ENCODE measurements at regions not wholly inside any gene's neighbourhood (a gene's known extent, or its start where the extent isn't known, plus 50 kb on each side); places are given as distances from the start of the nearest gene placed in this dataset.

GRCh38 chr1:229047161-229047839 is 223.6 kb upstream of the RAB4A start:
- no peaks in the 10 kb centered on the region for H3K27me3 ChIP-seq

GRCh38 chr1:229047840-229048620 is 222.9 kb upstream of the RAB4A start:
- Histone ChIP-seq H3K4me1 (no peaks in the 10 kb centered on the region), H3K9me3 (no peaks in the 10 kb centered on the region; the same call in 1 of the 2 replicates), H3K27me3 (no peaks in the 10 kb centered on the region), H3K36me3 (no peaks in the 10 kb centered on the region), H3K4me3 (ENCODE audit: low read depth, low read length) (no peak overlapping the region)
- TF ChIP-seq CTCF (IDR thresholded peaks at IDR 0.05; ENCODE audit: low read depth, low read length) = no peak
- DNase-seq = no peak

More at GRCh38 chr1:229047161-229047839, 223.6 kb upstream of the RAB4A start:
- no peak for DNase-seq
- no peak for TF ChIP-seq CTCF (IDR thresholded peaks at IDR 0.05; ENCODE audit: low read depth, low read length)
- Histone ChIP-seq H3K4me3 (ENCODE audit: low read depth, low read length) (no peak overlapping the region), H3K4me1 (no peaks in the 10 kb centered on the region), H3K36me3 (no peaks in the 10 kb centered on the region), H3K9me3 (no peaks in the 10 kb centered on the region; the same call in 1 of the 2 replicates)

GRCh38 chr1:229048896-229049295 is 222.0 kb upstream of the RAB4A start:
- no peak for DNase-seq
- TF ChIP-seq CTCF (IDR thresholded peaks at IDR 0.05; ENCODE audit: low read depth, low read length) = no peak
- no peaks in the 10 kb centered on the region for H3K4me1 ChIP-seq
- no peaks in the 10 kb centered on the region; the same call in 1 of the 2 replicates for H3K9me3 ChIP-seq
- H3K27me3 ChIP-seq = no peaks in the 10 kb centered on the region
- no peak overlapping the region for H3K4me3 ChIP-seq (ENCODE audit: low read depth, low read length)
- H3K36me3 ChIP-seq = no peaks in the 10 kb centered on the region

- no peaks in the 10 kb centered on the region for H3K27me3 ChIP-seq
- no peak for DNase-seq
- H3K4me3 ChIP-seq (ENCODE audit: low read depth, low read length) = no peak overlapping the region
- H3K9me3 ChIP-seq = no peaks in the 10 kb centered on the region
- H3K4me1 ChIP-seq = peaks cover 17% of the 10 kb centered on the region
- no peaks in the 10 kb centered on the region for H3K36me3 ChIP-seq
- no peak for TF ChIP-seq CTCF (IDR thresholded peaks at IDR 0.05; ENCODE audit: low read depth, low read length)
These were observed 214.9 kb upstream of the RAB4A start for GRCh38 chr1:229056046-229056445.

GRCh38 chr1:229058111-229058561 is 212.8 kb upstream of the RAB4A start:
- H3K36me3 ChIP-seq = no peaks in the 10 kb centered on the region
- no peak overlapping the region for H3K4me3 ChIP-seq (ENCODE audit: low read depth, low read length)
- no peak for DNase-seq
- peaks cover 17% of the 10 kb centered on the region for H3K4me1 ChIP-seq
- no peaks in the 10 kb centered on the region for H3K27me3 ChIP-seq
- H3K9me3 ChIP-seq = no peaks in the 10 kb centered on the region
- no peak for TF ChIP-seq CTCF (IDR thresholded peaks at IDR 0.05; ENCODE audit: low read depth, low read length)

- TF ChIP-seq CTCF (IDR thresholded peaks at IDR 0.05; ENCODE audit: low read depth, low read length) = no peak
- peak; percentile 65 for DNase-seq
- H3K27me3 ChIP-seq = no peaks in the 10 kb centered on the region
- H3K9me3 ChIP-seq = no peaks in the 10 kb centered on the region
- H3K36me3 ChIP-seq = no peaks in the 10 kb centered on the region
- peaks cover 17% of the 10 kb centered on the region for H3K4me1 ChIP-seq
- no peak overlapping the region for H3K4me3 ChIP-seq (ENCODE audit: low read depth, low read length)
These were observed 212.2 kb upstream of the RAB4A start for GRCh38 chr1:229058729-229059128.

Data from BE2C (cell line).